Ammon's horn (tissue), 1 donor: ENCODE measurements at regions not wholly inside any gene's neighbourhood (a gene's known extent, or its start where the extent isn't known, plus 50 kb on each side); places are given as distances from the start of the nearest gene placed in this dataset.

Experiments used
- DNase-seq: peaks from one replicate; pipeline ENCODE4 v3.0.0-alpha.2; 2016; ENCODE audit warnings: low spot score

- DNase-seq, result no peak
These were observed 251.1 kb upstream of the HTR2C start for GRCh38 chrX:114332766-114333165.

- DNase-seq, result no peak
These were observed 249.4 kb upstream of the HTR2C start for GRCh38 chrX:114334473-114334982.

- DNase-seq, result no peak
These were observed 245.0 kb upstream of the HTR2C start for GRCh38 chrX:114338870-114339269.

GRCh38 chrX:114344756-114345349, 239.0 kb upstream of the HTR2C start:
- DNase-seq, result peak; percentile 10

- DNase-seq, result no peak
These were observed 222.7 kb upstream of the HTR2C start for GRCh38 chrX:114361076-114361725.

- DNase-seq, result no peak
These were observed 220.5 kb upstream of the HTR2C start for GRCh38 chrX:114363346-114363745.

- DNase-seq, result no peak
These were observed 218.6 kb upstream of the HTR2C start for GRCh38 chrX:114365065-114365834.

GRCh38 chrX:114372937-114373336, 210.9 kb upstream of the HTR2C start:
- DNase-seq, result no peak

GRCh38 chrX:114390251-114390796, 193.6 kb upstream of the HTR2C start:
- DNase-seq, result no peak
